ENCODE measurements at regions not wholly inside any gene's neighbourhood (a gene's known extent, or its start where the extent isn't known, plus 50 kb on each side); places are given as distances from the start of the nearest gene placed in this dataset.

- DNase-seq (ENCODE audit: low spot score) = no peak
These were observed 289.2 kb upstream of the DMRT1 start for GRCh38 chr9:551986-552929.

- no peak for DNase-seq (ENCODE audit: low spot score)
These were observed 286.0 kb upstream of the DMRT1 start for GRCh38 chr9:555493-555892.

GRCh38 chr9:556199-556598 is 285.3 kb upstream of the DMRT1 start:
- no peak for DNase-seq (ENCODE audit: low spot score)

GRCh38 chr9:556675-557074 is 284.8 kb upstream of the DMRT1 start:
- DNase-seq (ENCODE audit: low spot score) = no peak

GRCh38 chr9:557601-558201 is 283.8 kb upstream of the DMRT1 start:
- no peak for DNase-seq (ENCODE audit: low spot score)

- DNase-seq (ENCODE audit: low spot score) = no peak
These were observed 280.1 kb upstream of the DMRT1 start for GRCh38 chr9:561427-561826.

- DNase-seq (ENCODE audit: low spot score) = no peak
These were observed 278.3 kb upstream of the DMRT1 start for GRCh38 chr9:563200-563599.

- no peak for DNase-seq (ENCODE audit: low spot score)
These were observed 276.0 kb upstream of the DMRT1 start for GRCh38 chr9:565528-565927.

GRCh38 chr9:567128-567746 is 274.3 kb upstream of the DMRT1 start:
- no peak for DNase-seq (ENCODE audit: low spot score)

GRCh38 chr9:567747-568305 is 273.7 kb upstream of the DMRT1 start:
- no peak for DNase-seq (ENCODE audit: low spot score)

- no peak for DNase-seq (ENCODE audit: low spot score)
These were observed 272.2 kb upstream of the DMRT1 start for GRCh38 chr9:569296-569695.

GRCh38 chr9:570187-570586 is 271.3 kb upstream of the DMRT1 start:
- no peak for DNase-seq (ENCODE audit: low spot score)

- DNase-seq (ENCODE audit: low spot score) = no peak
These were observed 270.4 kb upstream of the DMRT1 start for GRCh38 chr9:571066-571465.

GRCh38 chr9:571741-572140 is 269.8 kb upstream of the DMRT1 start:
- DNase-seq (ENCODE audit: low spot score) = no peak

GRCh38 chr9:573691-574410 is 267.6 kb upstream of the DMRT1 start:
- no peak for DNase-seq (ENCODE audit: low spot score)

- no peak for DNase-seq (ENCODE audit: low spot score)
These were observed 266.4 kb upstream of the DMRT1 start for GRCh38 chr9:575139-575538.

- DNase-seq (ENCODE audit: low spot score) = no peak
These were observed 260.7 kb upstream of the DMRT1 start for GRCh38 chr9:580652-581342.

- DNase-seq (ENCODE audit: low spot score) = no peak
These were observed 259.6 kb upstream of the DMRT1 start for GRCh38 chr9:581673-582497.

GRCh38 chr9:582775-583174 is 258.7 kb upstream of the DMRT1 start:
- no peak for DNase-seq (ENCODE audit: low spot score)

GRCh38 chr9:587527-587926 is 254.0 kb upstream of the DMRT1 start:
- no peak for DNase-seq (ENCODE audit: low spot score)

GRCh38 chr9:588981-589380 is 252.5 kb upstream of the DMRT1 start:
- DNase-seq (ENCODE audit: low spot score) = no peak
